UCSD-AML1 (cell line): ENCODE measurements at regions not wholly inside any gene's neighbourhood (a gene's known extent, or its start where the extent isn't known, plus 50 kb on each side); places are given as distances from the start of the nearest gene placed in this dataset.
"Not testable (repeated sequence)": the region's sequence is repeated elsewhere in the genome, so short reads cannot be mapped to it uniquely, and the experiment has no call there.

Experiments
- DNase-seq: peaks from one replicate; lab custom pipeline; 2025; ENCODE audit not compliant: unreplicated experiment; lab: John Stamatoyannopoulos, UW

GRCh38 chr16:17757808-17758207 is 287.0 kb upstream of the XYLT1 start:
- DNase-seq: no peak

- DNase-seq: no peak
Measured at GRCh38 chr16:17755158-17755557, 284.4 kb upstream of the XYLT1 start.

GRCh38 chr16:17753434-17753833 is 282.7 kb upstream of the XYLT1 start:
- no peak for DNase-seq

- DNase-seq: no peak
Measured at GRCh38 chr16:17749706-17750105, 278.9 kb upstream of the XYLT1 start.

- no peak for DNase-seq
Measured at GRCh38 chr16:17748044-17748719, 277.4 kb upstream of the XYLT1 start.

- no peak for DNase-seq
Measured at GRCh38 chr16:17747081-17747756, 276.5 kb upstream of the XYLT1 start.

GRCh38 chr16:17744921-17745572 is 274.3 kb upstream of the XYLT1 start:
- no peak for DNase-seq

GRCh38 chr16:17743578-17743977 is 272.8 kb upstream of the XYLT1 start:
- DNase-seq: no peak

GRCh38 chr16:17743158-17743557 is 272.4 kb upstream of the XYLT1 start:
- no peak for DNase-seq

- DNase-seq: not testable (repeated sequence)
Measured at GRCh38 chr16:17735099-17735498, 264.3 kb upstream of the XYLT1 start.

- no peak for DNase-seq
Measured at GRCh38 chr16:17729820-17730219, 259.1 kb upstream of the XYLT1 start.

- no peak for DNase-seq
Measured at GRCh38 chr16:17728196-17728595, 257.4 kb upstream of the XYLT1 start.

GRCh38 chr16:17724242-17724898 is 253.6 kb upstream of the XYLT1 start:
- DNase-seq: no peak

GRCh38 chr16:17723531-17724134 is 252.9 kb upstream of the XYLT1 start:
- DNase-seq: no peak

GRCh38 chr16:17718495-17718894 is 247.7 kb upstream of the XYLT1 start:
- no peak for DNase-seq

- DNase-seq: no peak
Measured at GRCh38 chr16:17705847-17706246, 235.1 kb upstream of the XYLT1 start.

- DNase-seq: no peak
Measured at GRCh38 chr16:17696616-17697015, 225.9 kb upstream of the XYLT1 start.

- DNase-seq: no peak
Measured at GRCh38 chr16:17692484-17692883, 221.7 kb upstream of the XYLT1 start.

GRCh38 chr16:17691899-17692176 is 221.1 kb upstream of the XYLT1 start:
- no peak for DNase-seq

- no peak for DNase-seq
Measured at GRCh38 chr16:17691106-17691898, 220.5 kb upstream of the XYLT1 start.

GRCh38 chr16:17685447-17685846 is 214.7 kb upstream of the XYLT1 start:
- DNase-seq: no peak
